B cell (primary cell): ENCODE measurements at regions not wholly inside any gene's neighbourhood (a gene's known extent, or its start where the extent isn't known, plus 50 kb on each side); places are given as distances from the start of the nearest gene placed in this dataset.

ENCODE experiments used
- ATAC-seq: fragments of 200-7000 bp; cut with Tn5 transposase; one replicate; pipeline ENCODE4 v1.10.0; 2021; ENCODE audit warnings: low read depth, mild to moderate bottlenecking, moderate number of reproducible peaks, moderate library complexity
- CTCF ChIA-PET: fragments of 350-600 bp; sonication (Branson Sonifier 250); formaldehyde crosslinking; loops from one replicate; lab custom pipeline; 2021; ENCODE audit warnings: antibody characterized with exemption, inconsistent platforms; lab: Charles Lee
- POLR2A ChIA-PET: fragments of 350-600 bp; sonication (Branson Sonifier 250); formaldehyde crosslinking; loops from one replicate; lab custom pipeline; 2021; ENCODE audit warnings: antibody characterized with exemption; lab: Charles Lee
- DNase-seq: peaks from one replicate; pipeline ENCODE4 v3.0.0; 2013
- H2AFZ ChIP-seq: 2 replicates; pipeline ENCODE4 v1.6.1; 2012; ENCODE audit warnings: mild to moderate bottlenecking, low read depth, low read length; ENCODE audit not compliant: insufficient read depth, poor library complexity, severe bottlenecking
- H3K27ac ChIP-seq, 2 donors: 1 replicate in 1 of 2; 2 replicates in 1 of 2; pipeline ENCODE4 v1.5.1; 2012 to 2013; ENCODE audit warnings: low read length in 2 of 2, mild to moderate bottlenecking in 2 of 2, moderate library complexity in 1 of 2
- H3K27me3 ChIP-seq, 4 experiments: fragments of 200-600 bp in 1 of 4; sonication (generic) in 1 of 4; replicated peaks in 1 of 4; 1 replicate in 2 of 4; 2 replicates in 2 of 4; pipeline versions ENCODE4 v1.6.1 to v1.7.0; 2013 to 2016; ENCODE audit warnings: low read length in 3 of 4, mild to moderate bottlenecking in 2 of 4, mixed read lengths in 1 of 4, moderate library complexity in 1 of 4; ENCODE audit not compliant: insufficient read depth in 4 of 4, control insufficient read depth in 3 of 4; ENCODE audit errors: control extremely low read depth in 1 of 4
- H3K36me3 ChIP-seq, 2 experiments: replicated peaks in 1 of 2; 1 replicate in 1 of 2; 2 replicates in 1 of 2; pipeline versions ENCODE4 v1.6.1 to v1.7.1; 2013; ENCODE audit warnings: low read length in 1 of 2; ENCODE audit not compliant: insufficient read depth in 2 of 2, control insufficient read depth in 1 of 2; ENCODE audit errors: control extremely low read depth in 1 of 2, extremely low read depth in 1 of 2
- H3K4me1 ChIP-seq, 2 donors: fragments of 200-600 bp in 1 of 2; sonication (generic) in 1 of 2; 1 replicate in 1 of 2; 2 replicates in 1 of 2; pipeline versions ENCODE4 v1.5.1 to v1.6.1; 2013 to 2017; ENCODE audit warnings: low read length in 2 of 2; ENCODE audit not compliant: control insufficient read depth in 2 of 2, insufficient read depth in 2 of 2
- H3K4me2 ChIP-seq: replicated peaks from 2 replicates; pipeline ENCODE3; 2012; ENCODE audit warnings: mild to moderate bottlenecking, low read depth, low read length; ENCODE audit not compliant: poor library complexity, severe bottlenecking
- H3K4me3 ChIP-seq, 5 experiments: fragments of 200-600 bp in 1 of 5; sonication (generic) in 1 of 5; 1 replicate in 3 of 5; 2 replicates in 2 of 5; pipeline versions ENCODE4 v1.5.1 to v1.7.0; 2011 to 2016; ENCODE audit warnings: low read length in 4 of 5, mild to moderate bottlenecking in 4 of 5, low read depth in 2 of 5, control low read depth in 1 of 5, moderate library complexity in 1 of 5; ENCODE audit not compliant: insufficient read depth in 1 of 5; ENCODE audit errors: control extremely low read depth in 1 of 5, extremely low read depth in 1 of 5
- H3K79me2 ChIP-seq: fragments of 200-600 bp; sonication (generic); one replicate; pipeline ENCODE4 v1.6.0; 2016; ENCODE audit warnings: low read length; ENCODE audit not compliant: control insufficient read depth, insufficient read depth
- H3K9ac ChIP-seq: fragments of 200-600 bp; sonication (generic); 2 replicates; pipeline ENCODE4 v1.6.1; 2017; ENCODE audit warnings: mild to moderate bottlenecking, low read length, moderate library complexity
- H3K9me3 ChIP-seq, 3 donors: one replicate each; pipeline versions ENCODE4 v1.6.1 to v1.7.1; 2013; ENCODE audit warnings: low read length in 2 of 3; ENCODE audit not compliant: control insufficient read depth in 2 of 3, insufficient read depth in 1 of 3; ENCODE audit errors: control extremely low read depth in 1 of 3
- H4K20me1 ChIP-seq: 2 replicates; pipeline ENCODE4 v1.6.0; 2012; ENCODE audit warnings: mild to moderate bottlenecking, low read length; ENCODE audit not compliant: insufficient read depth, control insufficient read depth, poor library complexity, severe bottlenecking
- H3K27ac Mint-ChIP-seq: one replicate; pipeline ENCODE4 v1.8.0; 2021; ENCODE audit warnings: mixed read lengths
- H3K27me3 Mint-ChIP-seq: one replicate; pipeline ENCODE4 v1.8.0; 2021; ENCODE audit warnings: mixed read lengths
- H3K4me1 Mint-ChIP-seq: one replicate; pipeline ENCODE4 v1.8.0; 2021; ENCODE audit warnings: mixed read lengths
- H3K4me3 Mint-ChIP-seq: one replicate; pipeline ENCODE4 v1.8.0; 2021; ENCODE audit warnings: mixed read lengths
- H3K9me3 Mint-ChIP-seq: one replicate; pipeline ENCODE4 v1.8.0; 2022; ENCODE audit warnings: mixed read lengths; ENCODE audit not compliant: insufficient read depth
- EZH2 ChIP-seq: IDR thresholded peaks from 2 replicates; pipeline ENCODE4 v1.6.1; 2012; ENCODE audit warnings: borderline replicate concordance, low read depth, mild to moderate bottlenecking, moderate library complexity, low read length; ENCODE audit not compliant: insufficient read depth, poor library complexity, severe bottlenecking
- WGBS: methylation state at CpG from one replicate; pipeline ENCODE4 v1.1.5; 2013; ENCODE audit warnings: missing lambda C conversion rate; ENCODE audit not compliant: insufficient coverage; 5-methylcytosine and 5-hydroxymethylcytosine counted together
- intact Hi-C: fragments of 100-400 bp; cut with micrococcal nuclease; formaldehyde crosslinking; loops from one replicate; pipeline ENCODE4 v1.10.0; 2022
- TF ChIP-seq, protein P1 (sequence below): fragments of 200-600 bp; IDR thresholded peaks from one replicate; pipeline ENCODE4 v1.8.0; 2022; ENCODE audit warnings: antibody characterized with exemption, mild to moderate bottlenecking

DNA sequence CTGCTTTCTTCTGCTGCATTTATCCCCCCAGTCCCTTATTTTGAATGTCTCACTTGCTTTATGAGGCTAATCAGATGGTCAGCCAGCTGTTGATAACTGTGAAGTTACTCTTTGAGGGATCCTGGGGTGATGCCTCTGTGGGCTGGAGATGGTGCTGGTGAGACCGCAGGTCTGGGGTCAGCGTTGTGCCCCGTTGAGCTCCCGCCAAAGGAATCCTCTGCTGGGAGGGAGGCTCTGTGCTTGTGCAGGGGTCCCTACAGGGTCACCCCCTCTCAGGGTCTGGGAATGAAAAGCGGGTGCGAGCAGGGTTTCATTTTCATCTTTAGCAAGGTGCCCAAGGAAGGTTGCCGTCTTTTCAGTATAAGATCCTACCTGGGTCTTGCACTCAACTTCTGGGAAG is 161.2 kb upstream of the RTL1 start:
- POLR2A ChIA-PET: no interaction called here
- Mint-ChIP-seq H3K27me3 (peaks cover 23% of the 10 kb centered on the region), H3K4me3 (no peak overlapping the region), H3K4me1 (no peaks in the 10 kb centered on the region), H3K9me3 (peaks cover 4% of the 10 kb centered on the region), H3K27ac (no peak overlapping the region)
- WGBS: 98% methylated on average over 7 of the region's 7 CpGs
- TF ChIP-seq, protein P1, sequence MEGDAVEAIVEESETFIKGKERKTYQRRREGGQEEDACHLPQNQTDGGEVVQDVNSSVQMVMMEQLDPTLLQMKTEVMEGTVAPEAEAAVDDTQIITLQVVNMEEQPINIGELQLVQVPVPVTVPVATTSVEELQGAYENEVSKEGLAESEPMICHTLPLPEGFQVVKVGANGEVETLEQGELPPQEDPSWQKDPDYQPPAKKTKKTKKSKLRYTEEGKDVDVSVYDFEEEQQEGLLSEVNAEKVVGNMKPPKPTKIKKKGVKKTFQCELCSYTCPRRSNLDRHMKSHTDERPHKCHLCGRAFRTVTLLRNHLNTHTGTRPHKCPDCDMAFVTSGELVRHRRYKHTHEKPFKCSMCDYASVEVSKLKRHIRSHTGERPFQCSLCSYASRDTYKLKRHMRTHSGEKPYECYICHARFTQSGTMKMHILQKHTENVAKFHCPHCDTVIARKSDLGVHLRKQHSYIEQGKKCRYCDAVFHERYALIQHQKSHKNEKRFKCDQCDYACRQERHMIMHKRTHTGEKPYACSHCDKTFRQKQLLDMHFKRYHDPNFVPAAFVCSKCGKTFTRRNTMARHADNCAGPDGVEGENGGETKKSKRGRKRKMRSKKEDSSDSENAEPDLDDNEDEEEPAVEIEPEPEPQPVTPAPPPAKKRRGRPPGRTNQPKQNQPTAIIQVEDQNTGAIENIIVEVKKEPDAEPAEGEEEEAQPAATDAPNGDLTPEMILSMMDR: no peak
- no peak for TF ChIP-seq EZH2
- H3K9me3 ChIP-seq: peaks cover 0 to 40% (median 0%) of the 10 kb centered on the region in 3 donors
- no peaks in the 10 kb centered on the region for H3K79me2 ChIP-seq
- H3K36me3 ChIP-seq: no peaks in the 10 kb centered on the region
- intact Hi-C loops: no loop called here
- DNase-seq (no peak), ATAC-seq (no peak)
- H3K4me2 ChIP-seq: no peak overlapping the region
- H3K9ac ChIP-seq: no peak overlapping the region
- H3K27ac ChIP-seq: no peak overlapping the region
- H3K4me3 ChIP-seq: no peak overlapping the region
- CTCF ChIA-PET: no interaction called here
- no peak overlapping the region for H2AFZ ChIP-seq
- peaks cover 0 to 2% of the 10 kb centered on the region in 2 donors for H3K4me1 ChIP-seq
- peaks cover 0 to 10% (median 3%) of the 10 kb centered on the region in 4 experiments for H3K27me3 ChIP-seq
- no peaks in the 10 kb centered on the region for H4K20me1 ChIP-seq

- no peaks in the 10 kb centered on the region for H4K20me1 ChIP-seq
- Mint-ChIP-seq H3K27ac (no peak overlapping the region), H3K27me3 (peaks cover 25% of the 10 kb centered on the region), H3K4me1 (no peaks in the 10 kb centered on the region), H3K9me3 (peaks cover 4% of the 10 kb centered on the region), H3K4me3 (no peak overlapping the region)
- ATAC-seq (no peak), DNase-seq (no peak)
- WGBS: 96% methylated on average over 27 of the region's 27 CpGs
- H3K79me2 ChIP-seq: no peaks in the 10 kb centered on the region
- intact Hi-C loops: no loop called here
- TF ChIP-seq, protein P1: no peak
- TF ChIP-seq EZH2: no peak
- peaks cover 0 to 34% (median 0%) of the 10 kb centered on the region in 3 donors for H3K9me3 ChIP-seq
- no peak overlapping the region for H2AFZ ChIP-seq
- H3K27ac ChIP-seq: no peak overlapping the region
- no peak overlapping the region for H3K4me3 ChIP-seq
- H3K27me3 ChIP-seq: peaks cover 0 to 15% (median 3%) of the 10 kb centered on the region in 4 experiments
- ChIA-PET POLR2A (no interaction called here), CTCF (no interaction called here)
- H3K4me1 ChIP-seq: peaks cover 0 to 2% of the 10 kb centered on the region in 2 donors
- H3K9ac ChIP-seq: no peak overlapping the region
- no peaks in the 10 kb centered on the region for H3K36me3 ChIP-seq
- H3K4me2 ChIP-seq: no peak overlapping the region
These were observed 161.7 kb upstream of the RTL1 start for GRCh38 chr14:101065246-101065645.
